HG03571 (cell line): ENCODE measurements at regions not wholly inside any gene's neighbourhood (a gene's known extent, or its start where the extent isn't known, plus 50 kb on each side); places are given as distances from the start of the nearest gene placed in this dataset.

Source experiments
- ATAC-seq: cut with Tn5 transposase; IDR thresholded peaks from one replicate; pipeline ENCODE4 v1.9.1; 2021; ENCODE audit not compliant: unreplicated experiment

GRCh38 chr16:77657016-77657415, 65.3 kb upstream of the NUDT7 start:
- no peak for ATAC-seq

DNA sequence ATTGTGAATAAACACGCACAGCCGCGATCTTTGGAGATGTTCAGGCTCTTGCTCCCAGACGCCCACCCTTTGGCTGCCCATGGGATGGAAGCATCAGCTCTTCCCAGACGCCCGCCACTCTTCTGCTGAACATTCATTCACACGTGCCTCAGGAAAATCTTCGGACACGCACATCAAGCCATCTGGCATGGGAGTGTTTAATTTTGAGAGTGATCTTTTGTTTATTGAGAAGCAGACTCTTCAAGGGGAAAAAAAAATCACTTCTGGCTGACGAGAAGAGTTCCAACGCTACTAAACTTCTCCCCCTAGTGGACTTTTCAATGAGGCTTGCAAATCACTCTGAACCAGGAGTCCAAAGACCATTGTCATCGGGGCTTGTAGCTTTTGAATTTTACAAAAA, 62.0 kb upstream of the NUDT7 start:
- ATAC-seq = no peak

DNA sequence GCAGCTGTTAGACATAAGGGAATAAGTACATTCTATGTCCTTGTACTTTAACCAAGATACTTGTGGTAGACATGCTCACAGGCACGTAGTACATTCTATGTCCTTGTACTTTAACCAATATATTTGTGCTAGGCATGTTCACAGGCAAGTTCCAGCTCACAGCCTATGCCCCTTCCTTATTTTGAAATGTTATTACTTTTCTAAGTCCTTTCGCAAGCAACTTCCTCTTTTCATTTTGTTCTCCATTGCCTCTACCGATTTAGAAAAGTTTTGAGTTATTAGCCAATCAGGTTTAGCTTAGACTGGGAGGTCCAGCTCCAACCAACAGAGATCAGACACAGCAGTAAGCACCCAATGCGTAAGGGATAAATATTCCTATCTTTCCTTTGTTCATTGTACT, 60.1 kb upstream of the NUDT7 start:
- no peak for ATAC-seq

DNA sequence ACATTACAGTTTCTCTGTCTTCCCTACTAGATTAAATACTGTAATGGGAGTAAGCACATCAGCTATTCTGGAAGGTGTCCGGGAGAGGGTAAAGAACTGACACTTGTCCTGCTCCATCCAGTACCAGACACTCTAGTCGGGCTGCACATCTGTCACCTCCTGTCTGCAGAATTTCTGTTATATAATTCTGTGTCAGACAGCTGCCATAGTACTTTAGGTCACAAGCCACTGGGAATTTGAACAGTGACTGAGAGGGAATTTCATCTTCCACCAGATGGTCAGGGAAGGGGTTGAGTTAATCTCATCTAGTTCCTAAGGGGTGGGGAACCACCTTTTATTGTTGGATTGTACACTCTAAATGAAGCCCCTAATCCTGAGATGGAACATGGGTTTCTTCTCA, 58.6 kb upstream of the NUDT7 start:
- ATAC-seq = no peak

GRCh38 chr16:77666771-77667170, 55.5 kb upstream of the NUDT7 start:
- no peak for ATAC-seq

- ATAC-seq = no peak
Observed at GRCh38 chr16:77668201-77668600, 54.1 kb upstream of the NUDT7 start.

- no peak for ATAC-seq
Observed at GRCh38 chr16:77669057-77669456, 53.3 kb upstream of the NUDT7 start.
